ENCODE measurements at regions not wholly inside any gene's neighbourhood (a gene's known extent, or its start where the extent isn't known, plus 50 kb on each side); places are given as distances from the start of the nearest gene placed in this dataset.

GRCh38 chr18:25705650-25706049 is 353.7 kb upstream of the ZNF521 start:
- DNase-seq (no peak), ATAC-seq (no peak)
- no TSS peak for BruUV-seq (replicated peaks)
- TF ChIP-seq EZH2phosphoT487 (IDR thresholded peaks at IDR 0.05; ENCODE audit: borderline replicate concordance, low read length) (no peak), CTCF (conservative IDR thresholded peaks at IDR 0.05; ENCODE audit: low read depth, low read length) (no peak), EZH2 (IDR thresholded peaks at IDR 0.05; ENCODE audit: low read length, unreplicated experiment) (no peak)
- H3K27ac ChIP-seq (ENCODE audit: low read length): no peak overlapping the region
- no peaks in the 10 kb centered on the region for H4K20me1 ChIP-seq (ENCODE audit: low read length)
- H2AFZ ChIP-seq (ENCODE audit: low read length): no peak overlapping the region
- ChIA-PET POLR2A (ENCODE audit: unreplicated experiment) (no interaction called here), CTCF (no interaction called here)
- intact Hi-C loops (cut with micrococcal nuclease): no loop called here
- no peaks in the 10 kb centered on the region for H3F3A ChIP-seq (ENCODE audit: low read length, unreplicated experiment)
- H3K9me2 ChIP-seq (replicated peaks; ENCODE audit: low read length): no peaks in the 10 kb centered on the region
- no peak overlapping the region for H3K9ac ChIP-seq (ENCODE audit: low read length)
- H3K36me3 ChIP-seq (ENCODE audit: low read depth, low read length): no peaks in the 10 kb centered on the region
- H3K4me1 ChIP-seq (ENCODE audit: insufficient read depth, low read length): no peaks in the 10 kb centered on the region
- H3K4me2 ChIP-seq (ENCODE audit: low read length): no peak overlapping the region
- peaks cover 65% of the 10 kb centered on the region for H3K27me3 ChIP-seq (ENCODE audit: low read length)
- H3K9me3 ChIP-seq (ENCODE audit: low read length): no peaks in the 10 kb centered on the region
- H3K79me2 ChIP-seq (ENCODE audit: low read length): no peaks in the 10 kb centered on the region
- no peak overlapping the region for H3K4me3 ChIP-seq (ENCODE audit: low read length)

GRCh38 chr18:25704494-25704893 is 352.5 kb upstream of the ZNF521 start:
- no peak for DNase-seq
- intact Hi-C loops (cut with micrococcal nuclease): no loop called here

GRCh38 chr18:25704071-25704470 is 352.1 kb upstream of the ZNF521 start:
- DNase-seq: no peak
- Histone ChIP-seq H3K9me3 (ENCODE audit: low read length) (no peaks in the 10 kb centered on the region), H3K27ac (ENCODE audit: low read length) (no peak overlapping the region), H3K4me2 (ENCODE audit: low read length) (no peak overlapping the region), H3K79me2 (ENCODE audit: low read length) (no peaks in the 10 kb centered on the region), H3K4me3 (ENCODE audit: low read length) (no peak overlapping the region), H3K36me3 (ENCODE audit: low read depth, low read length) (no peaks in the 10 kb centered on the region), H3F3A (ENCODE audit: low read length, unreplicated experiment) (no peaks in the 10 kb centered on the region), H3K9ac (ENCODE audit: low read length) (no peak overlapping the region), H3K27me3 (ENCODE audit: low read length) (peaks cover 55% of the 10 kb centered on the region), H4K20me1 (ENCODE audit: low read length) (no peaks in the 10 kb centered on the region), H2AFZ (ENCODE audit: low read length) (no peak overlapping the region), H3K9me2 (replicated peaks; ENCODE audit: low read length) (no peaks in the 10 kb centered on the region), H3K4me1 (ENCODE audit: insufficient read depth, low read length) (no peaks in the 10 kb centered on the region)
- no TSS peak for BruUV-seq (replicated peaks)
- intact Hi-C loops (cut with micrococcal nuclease): no loop called here
- ATAC-seq: no peak
- ChIA-PET POLR2A (ENCODE audit: unreplicated experiment) (no interaction called here), CTCF (no interaction called here)
- TF ChIP-seq CTCF (conservative IDR thresholded peaks at IDR 0.05; ENCODE audit: low read depth, low read length) (no peak), EZH2 (IDR thresholded peaks at IDR 0.05; ENCODE audit: low read length, unreplicated experiment) (no peak), EZH2phosphoT487 (IDR thresholded peaks at IDR 0.05; ENCODE audit: borderline replicate concordance, low read length) (no peak)

More at GRCh38 chr18:25704494-25704893, 352.5 kb upstream of the ZNF521 start:
- Histone ChIP-seq H2AFZ (ENCODE audit: low read length) (no peak overlapping the region), H3K27ac (ENCODE audit: low read length) (no peak overlapping the region), H3K4me2 (ENCODE audit: low read length) (no peak overlapping the region), H3K4me3 (ENCODE audit: low read length) (no peak overlapping the region), H3K79me2 (ENCODE audit: low read length) (no peaks in the 10 kb centered on the region), H4K20me1 (ENCODE audit: low read length) (no peaks in the 10 kb centered on the region), H3K9me2 (replicated peaks; ENCODE audit: low read length) (no peaks in the 10 kb centered on the region), H3F3A (ENCODE audit: low read length, unreplicated experiment) (no peaks in the 10 kb centered on the region), H3K36me3 (ENCODE audit: low read depth, low read length) (no peaks in the 10 kb centered on the region), H3K9me3 (ENCODE audit: low read length) (no peaks in the 10 kb centered on the region), H3K27me3 (ENCODE audit: low read length) (peaks cover 57% of the 10 kb centered on the region), H3K4me1 (ENCODE audit: insufficient read depth, low read length) (no peaks in the 10 kb centered on the region), H3K9ac (ENCODE audit: low read length) (no peak overlapping the region)
- BruUV-seq (replicated peaks): no TSS peak
- no peak for ATAC-seq
- CTCF ChIA-PET: no interaction called here
- TF ChIP-seq EZH2 (IDR thresholded peaks at IDR 0.05; ENCODE audit: low read length, unreplicated experiment) (no peak), CTCF (conservative IDR thresholded peaks at IDR 0.05; ENCODE audit: low read depth, low read length) (no peak), EZH2phosphoT487 (IDR thresholded peaks at IDR 0.05; ENCODE audit: borderline replicate concordance, low read length) (no peak)
- POLR2A ChIA-PET (ENCODE audit: unreplicated experiment): no interaction called here
